ENCODE measurements at regions not wholly inside any gene's neighbourhood (a gene's known extent, or its start where the extent isn't known, plus 50 kb on each side); places are given as distances from the start of the nearest gene placed in this dataset.

GRCh38 chr4:176540814-176541213 is 221.0 kb downstream of the SPCS3 start:
- H2BK20ac ChIP-seq (ENCODE audit: low read depth, low read length, poor library complexity, severe bottlenecking) = no peak overlapping the region
- no peak overlapping the region for H4K8ac ChIP-seq (replicated peaks; ENCODE audit: insufficient read length, low read depth, low read length)
- no peaks in the 10 kb centered on the region for H3K36me3 Mint-ChIP-seq (ENCODE audit: insufficient read depth in 1 of 3, low read depth in 3 of 3)
- no peak overlapping the region for H3K4ac ChIP-seq (ENCODE audit: low read depth, low read length)
- TF ChIP-seq, protein P1, sequence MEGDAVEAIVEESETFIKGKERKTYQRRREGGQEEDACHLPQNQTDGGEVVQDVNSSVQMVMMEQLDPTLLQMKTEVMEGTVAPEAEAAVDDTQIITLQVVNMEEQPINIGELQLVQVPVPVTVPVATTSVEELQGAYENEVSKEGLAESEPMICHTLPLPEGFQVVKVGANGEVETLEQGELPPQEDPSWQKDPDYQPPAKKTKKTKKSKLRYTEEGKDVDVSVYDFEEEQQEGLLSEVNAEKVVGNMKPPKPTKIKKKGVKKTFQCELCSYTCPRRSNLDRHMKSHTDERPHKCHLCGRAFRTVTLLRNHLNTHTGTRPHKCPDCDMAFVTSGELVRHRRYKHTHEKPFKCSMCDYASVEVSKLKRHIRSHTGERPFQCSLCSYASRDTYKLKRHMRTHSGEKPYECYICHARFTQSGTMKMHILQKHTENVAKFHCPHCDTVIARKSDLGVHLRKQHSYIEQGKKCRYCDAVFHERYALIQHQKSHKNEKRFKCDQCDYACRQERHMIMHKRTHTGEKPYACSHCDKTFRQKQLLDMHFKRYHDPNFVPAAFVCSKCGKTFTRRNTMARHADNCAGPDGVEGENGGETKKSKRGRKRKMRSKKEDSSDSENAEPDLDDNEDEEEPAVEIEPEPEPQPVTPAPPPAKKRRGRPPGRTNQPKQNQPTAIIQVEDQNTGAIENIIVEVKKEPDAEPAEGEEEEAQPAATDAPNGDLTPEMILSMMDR (conservative IDR thresholded peaks at IDR 0.05) = no peak
- H3T11ph ChIP-seq (ENCODE audit: low read length) = no peak overlapping the region
- H3K4me1 ChIP-seq (ENCODE audit: insufficient read depth, low read length) = no peaks in the 10 kb centered on the region
- no peak overlapping the region for H2BK12ac ChIP-seq (ENCODE audit: insufficient read length, low read depth, low read length)
- no peak overlapping the region for H2BK5ac ChIP-seq (ENCODE audit: insufficient read length, low read length)
- H3K27me3 Mint-ChIP-seq (ENCODE audit: low read depth) = no peaks in the 10 kb centered on the region
- no peaks in the 10 kb centered on the region for H3K27me3 ChIP-seq (ENCODE audit: insufficient read depth, low read length)
- no peak overlapping the region for H2AK5ac ChIP-seq (ENCODE audit: insufficient read length, low read length)
- H4K20me1 ChIP-seq (ENCODE audit: control insufficient read depth, insufficient read depth, insufficient read length) = no peaks in the 10 kb centered on the region
- H3K9ac ChIP-seq (ENCODE audit: extremely low read depth, insufficient read length, low read length) = no peak overlapping the region
- no peak overlapping the region for H3K56ac ChIP-seq (ENCODE audit: insufficient read length, low read depth, low read length)
- H3K9me3 ChIP-seq (ENCODE audit: control insufficient read depth, low read depth, low read length) = no peaks in the 10 kb centered on the region
- no peaks in the 10 kb centered on the region for H3K23me2 ChIP-seq (ENCODE audit: insufficient read length, low read depth, low read length, poor library complexity, severe bottlenecking)
- no peak overlapping the region for H3K23ac ChIP-seq (ENCODE audit: insufficient read length, low read depth, low read length)
- H3K4me2 ChIP-seq (ENCODE audit: insufficient read depth, insufficient read length, low read length) = no peak overlapping the region
- no CpG with 5 or more reads among the region's 2 CpGs for WGBS (ENCODE audit: extremely low coverage, insufficient read length, low lambda C conversion rate)
- no peak overlapping the region for H3K14ac ChIP-seq (ENCODE audit: insufficient read depth, low read length)
- H3K9me3 Mint-ChIP-seq = no peaks in the 10 kb centered on the region
- DNase-seq = no peak
- H3K79me1 ChIP-seq (ENCODE audit: insufficient read depth, low read depth, low read length, poor library complexity, severe bottlenecking) = no peaks in the 10 kb centered on the region
- peaks cover 6 to 7% of the 10 kb centered on the region in 2 experiments for H3K4me1 Mint-ChIP-seq
- no peak overlapping the region for H4K5ac ChIP-seq (ENCODE audit: insufficient read length, low read depth, low read length)
- H3K4me3 Mint-ChIP-seq = no peak overlapping the region
- H2BK15ac ChIP-seq (ENCODE audit: low read depth, low read length) = no peak overlapping the region
- no peak overlapping the region for H3K18ac ChIP-seq (ENCODE audit: insufficient read length, low read depth, low read length)
- no peak overlapping the region for H4K91ac ChIP-seq (ENCODE audit: insufficient read length, low read depth, low read length)
- H2AFZ ChIP-seq (ENCODE audit: low read length) = no peak overlapping the region
- H3K27ac Mint-ChIP-seq = no peak overlapping the region; a peak in 1 of 7 replicates
- H3K79me2 ChIP-seq (ENCODE audit: insufficient read depth, low read length) = no peaks in the 10 kb centered on the region
- no peak overlapping the region for H2BK120ac ChIP-seq (ENCODE audit: low read depth, low read length, poor library complexity, severe bottlenecking)
- no peak overlapping the region for H3K27ac ChIP-seq (ENCODE audit: insufficient read length, low read depth, low read length)
